ENCODE measurements at regions not wholly inside any gene's neighbourhood (a gene's known extent, or its start where the extent isn't known, plus 50 kb on each side); places are given as distances from the start of the nearest gene placed in this dataset.
"Not testable (repeated sequence)": the region's sequence is repeated elsewhere in the genome, so short reads cannot be mapped to it uniquely, and the experiment has no call there.

GRCh38 chr2:17254421-17254820 lies 263.8 kb downstream of the RAD51AP2 start:
- no peak for DNase-seq (ENCODE audit: low read depth)

GRCh38 chr2:17252258-17252657 lies 266.0 kb downstream of the RAD51AP2 start:
- no peak for DNase-seq (ENCODE audit: low read depth)

GRCh38 chr2:17251171-17251570 lies 267.1 kb downstream of the RAD51AP2 start:
- no peak for DNase-seq (ENCODE audit: low read depth)

- DNase-seq (ENCODE audit: low read depth): no peak
Measured at GRCh38 chr2:17249249-17249648, 269.0 kb downstream of the RAD51AP2 start.

GRCh38 chr2:17245906-17246305 lies 272.3 kb downstream of the RAD51AP2 start:
- no peak for DNase-seq (ENCODE audit: low read depth)

GRCh38 chr2:17242813-17243485 lies 275.3 kb downstream of the RAD51AP2 start:
- DNase-seq (ENCODE audit: low read depth): no peak

GRCh38 chr2:17239550-17239949 lies 278.7 kb downstream of the RAD51AP2 start:
- DNase-seq (ENCODE audit: low read depth): no peak

- DNase-seq (ENCODE audit: low read depth): no peak
Measured at GRCh38 chr2:17235167-17235566, 283.1 kb downstream of the RAD51AP2 start.

- DNase-seq (ENCODE audit: low read depth): no peak
Measured at GRCh38 chr2:17232776-17233556, 285.3 kb downstream of the RAD51AP2 start.

GRCh38 chr2:17231394-17231965 lies 286.8 kb downstream of the RAD51AP2 start:
- no peak for DNase-seq (ENCODE audit: low read depth)

- DNase-seq (ENCODE audit: low read depth): no peak
Measured at GRCh38 chr2:17229414-17229813, 288.8 kb downstream of the RAD51AP2 start.

- no peak for DNase-seq (ENCODE audit: low read depth)
Measured at GRCh38 chr2:17228461-17228860, 289.8 kb downstream of the RAD51AP2 start.

- DNase-seq (ENCODE audit: low read depth): no peak
Measured at GRCh38 chr2:17227856-17228255, 290.4 kb downstream of the RAD51AP2 start.

- no peak for DNase-seq (ENCODE audit: low read depth)
Measured at GRCh38 chr2:17226941-17227490, 291.2 kb downstream of the RAD51AP2 start.

- no peak for DNase-seq (ENCODE audit: low read depth)
Measured at GRCh38 chr2:17223211-17223610, 295.0 kb downstream of the RAD51AP2 start.

GRCh38 chr2:17208511-17208910 lies 309.7 kb downstream of the RAD51AP2 start:
- DNase-seq (ENCODE audit: low read depth): no peak

GRCh38 chr2:17206771-17207170 lies 311.5 kb downstream of the RAD51AP2 start:
- DNase-seq (ENCODE audit: low read depth): no peak

GRCh38 chr2:17204214-17204613 lies 314.0 kb downstream of the RAD51AP2 start:
- DNase-seq (ENCODE audit: low read depth): not testable (repeated sequence)

GRCh38 chr2:17202628-17203027 lies 315.6 kb downstream of the RAD51AP2 start:
- not testable (repeated sequence) for DNase-seq (ENCODE audit: low read depth)

GRCh38 chr2:17199741-17200140 lies 318.5 kb downstream of the RAD51AP2 start:
- no peak for DNase-seq (ENCODE audit: low read depth)

- DNase-seq (ENCODE audit: low read depth): no peak
Measured at GRCh38 chr2:17196380-17196779, 321.9 kb downstream of the RAD51AP2 start.

GRCh38 chr2:17195016-17195415 lies 323.2 kb downstream of the RAD51AP2 start:
- no peak for DNase-seq (ENCODE audit: low read depth)

- DNase-seq (ENCODE audit: low read depth): no peak
Measured at GRCh38 chr2:17194083-17194482, 324.2 kb downstream of the RAD51AP2 start.
